ENCODE measurements at regions not wholly inside any gene's neighbourhood (a gene's known extent, or its start where the extent isn't known, plus 50 kb on each side); places are given as distances from the start of the nearest gene placed in this dataset.

DNA sequence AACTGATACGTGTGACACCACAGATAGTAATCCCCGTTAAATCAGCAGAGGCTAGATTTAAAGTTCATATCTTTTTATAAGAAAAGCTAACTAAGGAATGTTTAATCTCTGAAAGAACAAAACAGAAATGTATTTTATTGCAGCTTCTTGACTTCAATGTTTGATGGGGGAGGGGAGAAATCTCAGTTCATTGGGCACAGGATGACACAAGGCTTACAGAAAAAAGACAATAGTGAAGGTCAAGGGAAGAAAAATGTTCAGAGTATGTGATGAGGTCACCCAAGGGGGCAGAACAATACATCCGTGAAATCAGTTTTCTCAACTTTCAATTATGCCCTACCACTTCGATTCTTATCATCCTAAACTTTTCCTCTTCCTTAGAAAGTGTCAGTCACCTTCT, 102.9 kb downstream of the ELAPOR2 start:
- TF ChIP-seq, protein P1, sequence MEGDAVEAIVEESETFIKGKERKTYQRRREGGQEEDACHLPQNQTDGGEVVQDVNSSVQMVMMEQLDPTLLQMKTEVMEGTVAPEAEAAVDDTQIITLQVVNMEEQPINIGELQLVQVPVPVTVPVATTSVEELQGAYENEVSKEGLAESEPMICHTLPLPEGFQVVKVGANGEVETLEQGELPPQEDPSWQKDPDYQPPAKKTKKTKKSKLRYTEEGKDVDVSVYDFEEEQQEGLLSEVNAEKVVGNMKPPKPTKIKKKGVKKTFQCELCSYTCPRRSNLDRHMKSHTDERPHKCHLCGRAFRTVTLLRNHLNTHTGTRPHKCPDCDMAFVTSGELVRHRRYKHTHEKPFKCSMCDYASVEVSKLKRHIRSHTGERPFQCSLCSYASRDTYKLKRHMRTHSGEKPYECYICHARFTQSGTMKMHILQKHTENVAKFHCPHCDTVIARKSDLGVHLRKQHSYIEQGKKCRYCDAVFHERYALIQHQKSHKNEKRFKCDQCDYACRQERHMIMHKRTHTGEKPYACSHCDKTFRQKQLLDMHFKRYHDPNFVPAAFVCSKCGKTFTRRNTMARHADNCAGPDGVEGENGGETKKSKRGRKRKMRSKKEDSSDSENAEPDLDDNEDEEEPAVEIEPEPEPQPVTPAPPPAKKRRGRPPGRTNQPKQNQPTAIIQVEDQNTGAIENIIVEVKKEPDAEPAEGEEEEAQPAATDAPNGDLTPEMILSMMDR (IDR thresholded peaks at IDR 0.05), result no peak
- TF ChIP-seq POLR2A (IDR thresholded peaks at IDR 0.05), result no peak

All from heart left ventricle (tissue), 13 donors.